HepG2 (cell line): ENCODE measurements at regions not wholly inside any gene's neighbourhood (a gene's known extent, or its start where the extent isn't known, plus 50 kb on each side); places are given as distances from the start of the nearest gene placed in this dataset.
A peak's percentile ranks its signal among the peaks of the same experiment; 100 is the strongest.
"Not testable (repeated sequence)": the region's sequence is repeated elsewhere in the genome, so short reads cannot be mapped to it uniquely, and the experiment has no call there.

ENCODE experiments used
- ATAC-seq: fragments of 200-7000 bp; cut with Tn5 transposase; 3 replicates; pipeline ENCODE4 v1.9.1; 2020; ENCODE audit warnings: mild to moderate bottlenecking, moderate library complexity
- BruUV-seq: library from RNA; stranded (reverse); fragments of 400-500 nt; replicated peaks from 2 replicates; lab custom pipeline; 2021; lab: Mats Ljungman, UMichigan
- CTCF ChIA-PET: fragments of 300-600 bp; formaldehyde crosslinking; extraction: SDS; loops from one replicate; lab custom pipeline; 2021; ENCODE audit warnings: low total read pairs, inconsistent platforms, low intra/inter-chr PET ratio; lab: Yijun Ruan, JAX
- POLR2A ChIA-PET: fragments of 350-600 bp; sonication (Branson Sonifier 250); formaldehyde crosslinking; loops from one replicate; lab custom pipeline; 2020; ENCODE audit warnings: antibody characterized with exemption, inconsistent platforms; lab: Yijun Ruan, JAX
- DNase-seq: peaks from one replicate; pipeline ENCODE4 v3.0.0-alpha.2; 2015; ENCODE audit warnings: low spot score
- FAIRE-seq: peaks from 3 replicates; lab custom pipeline; 2011; peaks lifted over from hg19 to GRCh38; lab: Jason Lieb, UNC
- H2AFZ ChIP-seq: one replicate; pipeline ENCODE4 v1.6.1; 2011; ENCODE audit warnings: low read length, inconsistent platforms
- H3K27ac ChIP-seq: fragments of 300-600 bp; 3 replicates; pipeline ENCODE4 v1.8.0; 2011; ENCODE audit warnings: mixed run types, mild to moderate bottlenecking, mixed read lengths, low read length, inconsistent platforms; ENCODE audit not compliant: insufficient read depth; ENCODE audit errors: extremely low read length
- H3K27me3 ChIP-seq, 2 experiments: fragments of 200-600 bp in 1 of 2; 2 replicates in 1 of 2; 3 replicates in 1 of 2; pipeline versions ENCODE4 v1.6.0 to v1.8.0; 2011; ENCODE audit warnings: low read length in 2 of 2, mild to moderate bottlenecking in 2 of 2, moderate library complexity in 2 of 2, inconsistent platforms in 1 of 2; ENCODE audit not compliant: insufficient read depth in 2 of 2, control insufficient read depth in 1 of 2
- H3K36me3 ChIP-seq, 2 experiments: fragments of 200-600 bp in 1 of 2; replicated peaks in 1 of 2; 2 replicates in 1 of 2; 3 replicates in 1 of 2; pipeline versions ENCODE4 v1.5.1 to v1.8.0; 2011; ENCODE audit warnings: low read length in 2 of 2, inconsistent platforms in 1 of 2; ENCODE audit not compliant: insufficient read depth in 2 of 2, control insufficient read depth in 1 of 2
- H3K4me1 ChIP-seq: 2 replicates; pipeline ENCODE4 v1.5.1; 2012; ENCODE audit warnings: low read length, inconsistent platforms; ENCODE audit not compliant: insufficient read depth
- H3K4me2 ChIP-seq: 2 replicates; pipeline ENCODE4 v1.6.0; 2011; ENCODE audit warnings: low read depth, low read length, inconsistent platforms
- H3K4me3 ChIP-seq, 3 experiments: fragments of 200-600 bp in 1 of 3; sonication (generic), shearing (Covaris generic) in 1 of 3; replicated peaks in 1 of 3; 2 replicates each; pipeline ENCODE4 v1.5.1; 2011 to 2016; ENCODE audit warnings: low read length in 3 of 3, inconsistent platforms in 2 of 3, low read depth in 2 of 3, mild to moderate bottlenecking in 2 of 3, control low read depth in 1 of 3, mixed read lengths in 1 of 3; ENCODE audit not compliant: insufficient read depth in 1 of 3
- H3K79me2 ChIP-seq: one replicate; pipeline ENCODE4 v1.6.1; 2011; ENCODE audit warnings: low read length, inconsistent platforms; ENCODE audit not compliant: insufficient read depth
- H3K9ac ChIP-seq: 2 replicates; pipeline ENCODE4 v1.6.0; 2011; ENCODE audit warnings: mild to moderate bottlenecking, low read depth, low read length, inconsistent platforms; ENCODE audit not compliant: insufficient read depth
- H3K9me3 ChIP-seq: 2 replicates; pipeline ENCODE4 v1.5.1; 2012; ENCODE audit warnings: mild to moderate bottlenecking, low read length
- H4K20me1 ChIP-seq: 2 replicates; pipeline ENCODE4 v1.6.0; 2011; ENCODE audit warnings: inconsistent platforms, mild to moderate bottlenecking, low read length, moderate library complexity; ENCODE audit not compliant: insufficient read depth
- ELF3 ChIP-seq: IDR thresholded peaks from 2 replicates; pipeline ENCODE4 v1.6.1; 2016; ENCODE audit warnings: missing genetic modification reagents, missing compliant biosample characterization
- HNF4A ChIP-seq: sonication (generic); formaldehyde crosslinking; IDR thresholded peaks from 2 replicates; pipeline ENCODE4 v1.4.0; 2020; ENCODE audit warnings: missing genetic modification reagents
- RARA ChIP-seq: IDR thresholded peaks from 2 replicates; pipeline ENCODE4 v1.6.1; 2016; ENCODE audit warnings: missing genetic modification reagents, missing compliant biosample characterization
- WGBS: methylation state at CpG from one replicate; pipeline ENCODE4 v1.1.6; 2017; ENCODE audit warnings: low lambda C conversion rate; 5-methylcytosine and 5-hydroxymethylcytosine counted together
- in situ Hi-C: cut with HindIII; loops from 2 replicates; pipeline ENCODE4 v1.10.0; 2017; ENCODE audit warnings: low pct_unique_long_range_greater_than_20kb; ENCODE audit not compliant: extremely low pct_ligation_motif_present
- intact Hi-C: fragments of 100-400 bp; cut with micrococcal nuclease; formaldehyde crosslinking; loops from one replicate; pipeline ENCODE4 v1.10.0; 2022; ENCODE audit not compliant: unreplicated experiment

DNA sequence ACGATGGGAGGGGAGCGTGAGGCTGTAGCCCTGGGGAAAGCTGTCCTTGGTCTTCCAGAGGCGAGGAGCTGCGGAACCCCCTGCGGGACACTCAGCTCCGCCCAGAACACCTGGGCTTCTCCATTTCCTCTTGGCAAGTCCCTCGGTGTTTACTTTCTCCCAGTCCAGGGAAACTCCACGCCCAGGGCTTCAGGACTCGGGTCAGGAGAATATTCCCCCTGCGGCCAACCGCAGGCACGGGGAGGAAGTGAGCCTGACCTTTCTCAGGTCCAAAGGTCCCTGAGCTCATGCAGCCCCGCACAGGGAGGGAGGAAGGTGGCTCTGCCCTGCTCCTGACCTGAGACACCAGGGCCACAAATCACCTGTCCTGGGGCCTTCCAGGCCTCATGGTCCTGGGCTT is 5435.9 kb upstream of the TPTE start:
- H4K20me1 ChIP-seq, H3K9ac ChIP-seq, H3K9me3 ChIP-seq, BruUV-seq, H2AFZ ChIP-seq, DNase-seq, FAIRE-seq, intact Hi-C loops, in situ Hi-C loops, H3K4me1 ChIP-seq, H3K4me2 ChIP-seq, CTCF ChIA-PET, H3K79me2 ChIP-seq, POLR2A ChIA-PET, H3K27ac ChIP-seq, H3K36me3 ChIP-seq, H3K27me3 ChIP-seq, H3K4me3 ChIP-seq: not testable (repeated sequence)
- TF ChIP-seq HNF4A (CRISPR knock-in tag) = peak; percentile 24; the same call in 1 of the 2 replicates
- TF ChIP-seq ELF3 (CRISPR knock-in tag) = 0 out of 2 replicates have a peak, but pooled peaks have one; percentile 13
- TF ChIP-seq RARA = peak; percentile 61; the same call in 1 of the 2 replicates
- peak; percentile 73 for ATAC-seq
- no CpG with 5 or more reads among the region's 13 CpGs for WGBS

DNA sequence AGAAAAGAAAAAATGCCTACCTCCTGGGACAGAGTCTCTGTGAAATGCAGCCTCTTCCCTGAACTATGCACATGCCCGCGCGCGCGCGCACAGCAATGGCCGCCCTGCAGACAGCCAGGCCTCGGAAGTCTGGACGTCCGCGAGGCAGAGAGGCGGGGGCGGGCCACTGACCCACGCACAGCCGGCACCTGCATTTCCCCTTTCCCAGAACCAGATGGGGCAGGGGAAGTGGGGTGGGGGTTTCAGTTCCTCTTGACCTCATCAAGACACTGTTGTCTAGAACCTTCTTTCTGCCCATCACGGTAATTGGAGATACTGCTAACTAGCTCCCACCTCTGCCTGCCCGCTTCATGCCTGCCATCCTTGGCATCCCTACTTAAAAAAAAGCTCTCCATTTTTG is 5435.0 kb upstream of the TPTE start:
- H2AFZ ChIP-seq, H3K4me1 ChIP-seq, H3K9ac ChIP-seq, intact Hi-C loops, H3K9me3 ChIP-seq, H3K79me2 ChIP-seq, BruUV-seq, ATAC-seq, CTCF ChIA-PET, in situ Hi-C loops, H3K27me3 ChIP-seq, H3K4me2 ChIP-seq, H3K36me3 ChIP-seq, POLR2A ChIA-PET, H3K4me3 ChIP-seq, FAIRE-seq, DNase-seq, H4K20me1 ChIP-seq, H3K27ac ChIP-seq: not testable (repeated sequence)
- no CpG with 5 or more reads among the region's 17 CpGs for WGBS

DNA sequence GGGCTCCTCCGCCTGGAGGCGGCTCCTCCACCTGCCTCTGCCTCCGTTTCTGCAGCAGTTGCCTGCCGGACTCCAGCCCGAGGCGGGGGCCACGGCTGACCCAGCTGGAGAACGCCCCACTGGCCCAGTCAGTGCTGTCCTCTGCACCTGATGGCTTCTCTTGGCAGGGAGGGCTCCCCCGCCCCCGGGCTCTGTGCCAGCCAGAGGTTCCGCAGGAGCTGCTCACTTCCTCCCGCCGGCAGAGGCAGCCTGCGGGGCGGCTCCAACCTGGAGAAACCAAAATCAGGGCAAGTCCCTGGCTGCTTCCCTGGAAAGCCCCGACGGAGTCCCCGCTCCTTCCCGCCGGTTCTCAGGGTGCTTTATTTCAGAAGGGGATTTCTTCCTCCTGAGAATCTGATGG is 5432.6 kb upstream of the TPTE start:
- ATAC-seq = peak; percentile 32; the same call in 2 of the 3 replicates
- H3K27me3 ChIP-seq, H4K20me1 ChIP-seq, POLR2A ChIA-PET, DNase-seq, intact Hi-C loops, in situ Hi-C loops, H3K79me2 ChIP-seq, H3K36me3 ChIP-seq, FAIRE-seq, H3K4me3 ChIP-seq, H3K27ac ChIP-seq, H3K4me1 ChIP-seq, H2AFZ ChIP-seq, BruUV-seq, H3K9me3 ChIP-seq, CTCF ChIA-PET, H3K4me2 ChIP-seq, H3K9ac ChIP-seq: not testable (repeated sequence)
- no CpG with 5 or more reads among the region's 20 CpGs for WGBS

DNA sequence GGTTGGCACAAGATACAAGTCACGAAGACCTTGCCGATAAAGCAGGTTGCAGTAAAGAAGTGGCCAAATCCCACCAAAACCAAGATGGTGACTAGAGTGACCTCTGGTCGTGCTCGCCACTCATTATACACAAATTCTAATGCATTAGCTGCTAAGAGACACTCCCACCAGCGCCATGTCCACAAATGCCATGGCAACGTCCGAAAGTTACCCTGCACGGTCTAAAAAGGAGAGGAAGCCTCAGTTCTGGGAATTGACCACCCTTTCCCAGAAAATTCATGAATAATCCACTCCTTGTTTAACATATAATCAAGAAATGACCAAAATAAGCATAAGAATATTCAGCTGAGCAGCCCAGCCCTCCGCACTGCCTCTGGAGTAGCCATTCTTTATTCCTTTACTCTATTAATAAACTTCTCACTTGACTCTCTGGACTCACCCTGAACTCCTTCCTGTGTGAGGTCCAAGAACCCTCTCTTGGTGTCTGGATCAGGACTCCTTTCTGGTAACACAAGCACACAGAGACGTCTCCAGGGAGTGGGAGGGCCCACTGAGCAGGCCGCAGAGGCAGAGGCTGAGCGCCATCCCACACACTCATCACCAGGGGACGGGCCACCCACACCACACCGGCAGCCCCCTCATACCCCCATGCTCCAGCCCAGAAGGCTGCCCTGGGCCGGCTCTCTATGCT is 5431.8 kb upstream of the TPTE start:
- ATAC-seq, in situ Hi-C loops, intact Hi-C loops, H2AFZ ChIP-seq, CTCF ChIA-PET, H3K27ac ChIP-seq, H3K4me3 ChIP-seq, H3K4me1 ChIP-seq, H3K4me2 ChIP-seq, POLR2A ChIA-PET, H3K27me3 ChIP-seq, H3K79me2 ChIP-seq, H3K36me3 ChIP-seq, DNase-seq, FAIRE-seq, H4K20me1 ChIP-seq, H3K9me3 ChIP-seq, BruUV-seq, H3K9ac ChIP-seq: not testable (repeated sequence)
- 61% methylated on average over 3 of the region's 15 CpGs for WGBS
